GM19397 (cell line): ENCODE measurements at regions not wholly inside any gene's neighbourhood (a gene's known extent, or its start where the extent isn't known, plus 50 kb on each side); places are given as distances from the start of the nearest gene placed in this dataset.

ENCODE experiments used
- ATAC-seq: cut with Tn5 transposase; IDR thresholded peaks from one replicate; pipeline ENCODE4 v1.9.1; 2021; ENCODE audit warnings: mild to moderate bottlenecking, moderate library complexity; ENCODE audit not compliant: unreplicated experiment

- ATAC-seq, result no peak
Measured at GRCh38 chr6:105567140-105567539, 164.3 kb upstream of the PREP start.

- ATAC-seq, result no peak
Measured at GRCh38 chr6:105566503-105566902, 163.6 kb upstream of the PREP start.

GRCh38 chr6:105564121-105564902 lies 161.4 kb upstream of the PREP start:
- no peak for ATAC-seq

- ATAC-seq, result no peak
Measured at GRCh38 chr6:105562027-105562426, 159.1 kb upstream of the PREP start.

GRCh38 chr6:105561486-105561885 lies 158.6 kb upstream of the PREP start:
- ATAC-seq, result no peak

- ATAC-seq, result peak; percentile 90
Measured at GRCh38 chr6:105560611-105561066, 157.8 kb upstream of the PREP start.

- no peak for ATAC-seq
Measured at GRCh38 chr6:105557291-105557690, 154.4 kb upstream of the PREP start.

- no peak for ATAC-seq
Measured at GRCh38 chr6:105553171-105553570, 150.3 kb upstream of the PREP start.

GRCh38 chr6:105550955-105551620 lies 148.2 kb upstream of the PREP start:
- no peak for ATAC-seq

- ATAC-seq, result no peak
Measured at GRCh38 chr6:105546754-105547153, 143.9 kb upstream of the PREP start.

GRCh38 chr6:105545947-105546731 lies 143.3 kb upstream of the PREP start:
- no peak for ATAC-seq

GRCh38 chr6:105545228-105545920 lies 142.5 kb upstream of the PREP start:
- ATAC-seq, result no peak

- no peak for ATAC-seq
Measured at GRCh38 chr6:105539911-105540310, 137.0 kb upstream of the PREP start.

- ATAC-seq, result no peak
Measured at GRCh38 chr6:105537981-105538578, 135.2 kb upstream of the PREP start.

- ATAC-seq, result no peak
Measured at GRCh38 chr6:105536961-105537360, 134.1 kb upstream of the PREP start.

GRCh38 chr6:105533301-105533700 lies 130.4 kb upstream of the PREP start:
- no peak for ATAC-seq

- ATAC-seq, result no peak
Measured at GRCh38 chr6:105526225-105526872, 123.5 kb upstream of the PREP start.

GRCh38 chr6:105522626-105523322 lies 119.9 kb upstream of the PREP start:
- no peak for ATAC-seq

GRCh38 chr6:105519954-105520353 lies 117.1 kb upstream of the PREP start:
- ATAC-seq, result no peak
